ENCODE measurements at regions not wholly inside any gene's neighbourhood (a gene's known extent, or its start where the extent isn't known, plus 50 kb on each side); places are given as distances from the start of the nearest gene placed in this dataset.

- H3K27me3 ChIP-seq (ENCODE audit: control insufficient read depth, insufficient read depth, low read length): no peaks in the 10 kb centered on the region
- no peak for DNase-seq
- no peak overlapping the region for H3K4me3 ChIP-seq (ENCODE audit: insufficient read depth, low read depth, low read length)
- H3K36me3 ChIP-seq (replicated peaks; ENCODE audit: control insufficient read depth, insufficient read depth, low read length): no peaks in the 10 kb centered on the region
Measured at GRCh38 chr13:30151388-30151787, 156.0 kb downstream of the KATNAL1 start.

- Histone ChIP-seq H3K36me3 (replicated peaks; ENCODE audit: control insufficient read depth, insufficient read depth, low read length) (no peaks in the 10 kb centered on the region), H3K27me3 (ENCODE audit: control insufficient read depth, insufficient read depth, low read length) (no peaks in the 10 kb centered on the region), H3K4me3 (ENCODE audit: insufficient read depth, low read depth, low read length) (no peak overlapping the region)
- no peak for DNase-seq
Measured at GRCh38 chr13:30149248-30149647, 158.1 kb downstream of the KATNAL1 start.

GRCh38 chr13:30148786-30149185 lies 158.6 kb downstream of the KATNAL1 start:
- no peak overlapping the region for H3K4me3 ChIP-seq (ENCODE audit: insufficient read depth, low read depth, low read length)
- no peaks in the 10 kb centered on the region for H3K36me3 ChIP-seq (replicated peaks; ENCODE audit: control insufficient read depth, insufficient read depth, low read length)
- no peak for DNase-seq
- no peaks in the 10 kb centered on the region for H3K27me3 ChIP-seq (ENCODE audit: control insufficient read depth, insufficient read depth, low read length)

GRCh38 chr13:30148171-30148754 lies 159.1 kb downstream of the KATNAL1 start:
- Histone ChIP-seq H3K4me3 (ENCODE audit: insufficient read depth, low read depth, low read length) (no peak overlapping the region), H3K36me3 (replicated peaks; ENCODE audit: control insufficient read depth, insufficient read depth, low read length) (no peaks in the 10 kb centered on the region), H3K27me3 (ENCODE audit: control insufficient read depth, insufficient read depth, low read length) (no peaks in the 10 kb centered on the region)
- no peak for DNase-seq

- no peak overlapping the region for H3K4me3 ChIP-seq (ENCODE audit: insufficient read depth, low read depth, low read length)
- H3K27me3 ChIP-seq (ENCODE audit: control insufficient read depth, insufficient read depth, low read length): no peaks in the 10 kb centered on the region
- DNase-seq: no peak
- H3K36me3 ChIP-seq (replicated peaks; ENCODE audit: control insufficient read depth, insufficient read depth, low read length): no peaks in the 10 kb centered on the region
Measured at GRCh38 chr13:30147421-30147820, 159.9 kb downstream of the KATNAL1 start.

GRCh38 chr13:30147015-30147414 lies 160.3 kb downstream of the KATNAL1 start:
- H3K4me3 ChIP-seq (ENCODE audit: insufficient read depth, low read depth, low read length): no peak overlapping the region
- no peaks in the 10 kb centered on the region for H3K36me3 ChIP-seq (replicated peaks; ENCODE audit: control insufficient read depth, insufficient read depth, low read length)
- DNase-seq: no peak
- H3K27me3 ChIP-seq (ENCODE audit: control insufficient read depth, insufficient read depth, low read length): no peaks in the 10 kb centered on the region

- Histone ChIP-seq H3K36me3 (replicated peaks; ENCODE audit: control insufficient read depth, insufficient read depth, low read length) (no peaks in the 10 kb centered on the region), H3K4me3 (ENCODE audit: insufficient read depth, low read depth, low read length) (no peak overlapping the region)
- no peak for DNase-seq
Measured at GRCh38 chr13:30145709-30146367, 161.5 kb downstream of the KATNAL1 start.

GRCh38 chr13:30143666-30144400 lies 163.5 kb downstream of the KATNAL1 start:
- no peaks in the 10 kb centered on the region for H3K27me3 ChIP-seq (ENCODE audit: control insufficient read depth, insufficient read depth, low read length)
- DNase-seq: no peak
- no peaks in the 10 kb centered on the region for H3K36me3 ChIP-seq (replicated peaks; ENCODE audit: control insufficient read depth, insufficient read depth, low read length)

More at GRCh38 chr13:30145709-30146367, 161.5 kb downstream of the KATNAL1 start:
- H3K27me3 ChIP-seq (ENCODE audit: control insufficient read depth, insufficient read depth, low read length): no peaks in the 10 kb centered on the region

GRCh38 chr13:30142486-30143211 lies 164.7 kb downstream of the KATNAL1 start:
- H3K4me3 ChIP-seq (ENCODE audit: insufficient read depth, low read depth, low read length): no peak overlapping the region
- H3K27me3 ChIP-seq (ENCODE audit: control insufficient read depth, insufficient read depth, low read length): no peaks in the 10 kb centered on the region
- no peaks in the 10 kb centered on the region for H3K36me3 ChIP-seq (replicated peaks; ENCODE audit: control insufficient read depth, insufficient read depth, low read length)
- DNase-seq: no peak

More at GRCh38 chr13:30143666-30144400, 163.5 kb downstream of the KATNAL1 start:
- H3K4me3 ChIP-seq (ENCODE audit: insufficient read depth, low read depth, low read length): no peak overlapping the region

- Histone ChIP-seq H3K4me3 (ENCODE audit: insufficient read depth, low read depth, low read length) (no peak overlapping the region), H3K36me3 (replicated peaks; ENCODE audit: control insufficient read depth, insufficient read depth, low read length) (no peaks in the 10 kb centered on the region), H3K27me3 (ENCODE audit: control insufficient read depth, insufficient read depth, low read length) (no peaks in the 10 kb centered on the region)
- no peak for DNase-seq
Measured at GRCh38 chr13:30141775-30142485, 165.4 kb downstream of the KATNAL1 start.

- no peaks in the 10 kb centered on the region for H3K36me3 ChIP-seq (replicated peaks; ENCODE audit: control insufficient read depth, insufficient read depth, low read length)
- DNase-seq: no peak
- no peak overlapping the region for H3K4me3 ChIP-seq (ENCODE audit: insufficient read depth, low read depth, low read length)
- no peaks in the 10 kb centered on the region for H3K27me3 ChIP-seq (ENCODE audit: control insufficient read depth, insufficient read depth, low read length)
Measured at GRCh38 chr13:30140973-30141372, 166.4 kb downstream of the KATNAL1 start.

- Histone ChIP-seq H3K4me3 (ENCODE audit: insufficient read depth, low read depth, low read length) (no peak overlapping the region), H3K36me3 (replicated peaks; ENCODE audit: control insufficient read depth, insufficient read depth, low read length) (no peaks in the 10 kb centered on the region), H3K27me3 (ENCODE audit: control insufficient read depth, insufficient read depth, low read length) (no peaks in the 10 kb centered on the region)
- no peak for DNase-seq
Measured at GRCh38 chr13:30138511-30138910, 168.8 kb downstream of the KATNAL1 start.

GRCh38 chr13:30135868-30136267 lies 171.5 kb downstream of the KATNAL1 start:
- no peaks in the 10 kb centered on the region; the same call in 1 of the 2 replicates for H3K27me3 ChIP-seq (ENCODE audit: control insufficient read depth, insufficient read depth, low read length)
- H3K36me3 ChIP-seq (replicated peaks; ENCODE audit: control insufficient read depth, insufficient read depth, low read length): no peaks in the 10 kb centered on the region
- no peak for DNase-seq
- H3K4me3 ChIP-seq (ENCODE audit: insufficient read depth, low read depth, low read length): no peak overlapping the region

- no peak for DNase-seq
- Histone ChIP-seq H3K36me3 (replicated peaks; ENCODE audit: control insufficient read depth, insufficient read depth, low read length) (no peaks in the 10 kb centered on the region), H3K4me3 (ENCODE audit: insufficient read depth, low read depth, low read length) (no peak overlapping the region), H3K27me3 (ENCODE audit: control insufficient read depth, insufficient read depth, low read length) (no peaks in the 10 kb centered on the region; the same call in 1 of the 2 replicates)
Measured at GRCh38 chr13:30135351-30135750, 172.0 kb downstream of the KATNAL1 start.

All from H7 (cell line).